Fibroblast of villous mesenchyme (primary cell): ENCODE measurements at regions not wholly inside any gene's neighbourhood (a gene's known extent, or its start where the extent isn't known, plus 50 kb on each side); places are given as distances from the start of the nearest gene placed in this dataset.

Experiments used
- DNase-seq: peaks from one replicate; pipeline ENCODE4 v3.0.0-alpha.2; 2010; ENCODE audit warnings: low read depth
- H3K4me3 ChIP-seq: 2 replicates; pipeline ENCODE4 v1.5.1; 2011; ENCODE audit warnings: low read depth, mild to moderate bottlenecking, low read length
- CTCF ChIP-seq: IDR thresholded peaks from 2 replicates; pipeline ENCODE4 v1.5.1; 2012; ENCODE audit warnings: low read depth, mild to moderate bottlenecking, low read length; ENCODE audit not compliant: insufficient read depth

- TF ChIP-seq CTCF: no peak
- no peak overlapping the region for H3K4me3 ChIP-seq
- DNase-seq: no peak
Observed at GRCh38 chr20:20926222-20926905, 179.8 kb downstream of the LINC00237 start.

- no peak for DNase-seq
- TF ChIP-seq CTCF: no peak
- H3K4me3 ChIP-seq: no peak overlapping the region
Observed at GRCh38 chr20:20920433-20920832, 185.7 kb downstream of the LINC00237 start.

GRCh38 chr20:20915844-20916243 is 190.3 kb downstream of the LINC00237 start:
- H3K4me3 ChIP-seq: no peak overlapping the region
- no peak for DNase-seq
- no peak for TF ChIP-seq CTCF

- no peak for TF ChIP-seq CTCF
- H3K4me3 ChIP-seq: no peak overlapping the region
Observed at GRCh38 chr20:20904501-20904831, 192.0 kb upstream of the RALGAPA2 start.

GRCh38 chr20:20903773-20904500 is 191.5 kb upstream of the RALGAPA2 start:
- no peak for DNase-seq
- H3K4me3 ChIP-seq: no peak overlapping the region
- no peak for TF ChIP-seq CTCF

More at GRCh38 chr20:20904501-20904831, 192.0 kb upstream of the RALGAPA2 start:
- no peak for DNase-seq

GRCh38 chr20:20897922-20898321 is 185.5 kb upstream of the RALGAPA2 start:
- TF ChIP-seq CTCF: no peak
- no peak overlapping the region for H3K4me3 ChIP-seq

GRCh38 chr20:20897145-20897544 is 184.7 kb upstream of the RALGAPA2 start:
- DNase-seq: no peak
- no peak overlapping the region for H3K4me3 ChIP-seq
- TF ChIP-seq CTCF: no peak

More at GRCh38 chr20:20897922-20898321, 185.5 kb upstream of the RALGAPA2 start:
- DNase-seq: no peak
